Tibial nerve (tissue), 4 donors: ENCODE measurements at regions not wholly inside any gene's neighbourhood (a gene's known extent, or its start where the extent isn't known, plus 50 kb on each side); places are given as distances from the start of the nearest gene placed in this dataset.

Experiments
- DNase-seq, 2 donors: peaks; one replicate each; pipeline ENCODE4 v3.0.0-alpha.2; 2019; ENCODE audit warnings: low spot score in 2 of 2
- H3K27ac ChIP-seq, 4 donors: fragments of 200-600 bp; sonication (generic) in 3 of 4; one replicate each; pipeline ENCODE4 v1.5.1; 2017 to 2019; ENCODE audit warnings: mild to moderate bottlenecking in 1 of 4
- H3K27me3 ChIP-seq, 2 donors: fragments of 200-600 bp; sonication (generic) in 1 of 2; one replicate each; pipeline versions ENCODE4 v1.5.1 to v1.6.0; 2017 to 2019
- H3K36me3 ChIP-seq, 3 donors: fragments of 200-600 bp; sonication (generic); one replicate each; pipeline ENCODE4 v1.5.1; 2018 to 2019
- H3K4me1 ChIP-seq, 4 donors: fragments of 200-600 bp; sonication (generic) in 3 of 4; one replicate each; pipeline ENCODE4 v1.5.1; 2017 to 2019
- H3K4me3 ChIP-seq, 4 donors: fragments of 200-600 bp; sonication (generic) in 3 of 4; one replicate each; pipeline ENCODE4 v1.5.1; 2017 to 2019; ENCODE audit warnings: mild to moderate bottlenecking in 1 of 4, moderate library complexity in 1 of 4
- H3K9me3 ChIP-seq, 4 donors: fragments of 200-600 bp; sonication (generic) in 3 of 4; one replicate each; pipeline ENCODE4 v1.5.1; 2017 to 2019
- CTCF ChIP-seq, 5 experiments: fragments of 200-600 bp in 3 of 5; fragments of 450-650 bp in 2 of 5; sonication (generic) in 3 of 5; IDR thresholded peaks; one replicate each; pipeline ENCODE4 v1.5.1; 2016 to 2019; ENCODE audit warnings: antibody characterized with exemption in 5 of 5, mild to moderate bottlenecking in 3 of 5, moderate library complexity in 2 of 5
- EP300 ChIP-seq, 2 donors: sonication (generic); formaldehyde crosslinking; IDR thresholded peaks; one replicate each; pipeline ENCODE4 v1.6.1; 2017; ENCODE audit warnings: antibody characterized with exemption in 2 of 2, mild to moderate bottlenecking in 1 of 2
- POLR2A ChIP-seq, 2 donors: fragments of 450-650 bp; IDR thresholded peaks; one replicate each; pipeline ENCODE4 v1.6.1; 2017; ENCODE audit warnings: antibody characterized with exemption in 2 of 2, mild to moderate bottlenecking in 2 of 2, moderate library complexity in 2 of 2
- WGBS, 2 donors: methylation state at CpG; one replicate each; pipeline ENCODE4 v1.1.5; 2018; 5-methylcytosine and 5-hydroxymethylcytosine counted together

GRCh38 chr11:80441821-80442220 lies 1001.0 kb upstream of the TENM4 start:
- TF ChIP-seq POLR2A (IDR thresholded peaks at IDR 0.05): no peak
- no peak for TF ChIP-seq EP300 (IDR thresholded peaks at IDR 0.05)
- no peak for TF ChIP-seq CTCF (IDR thresholded peaks at IDR 0.05)
- Histone ChIP-seq H3K36me3 (no peaks in the 10 kb centered on the region), H3K27me3 (no peaks in the 10 kb centered on the region), H3K9me3 (no peaks in the 10 kb centered on the region), H3K27ac (no peak overlapping the region), H3K4me3 (no peak overlapping the region), H3K4me1 (no peaks in the 10 kb centered on the region)
- 80 to 82% methylated on average over 3 of the region's 3 CpGs for WGBS, 2 donors
- no peak for DNase-seq

- DNase-seq: no peak
Measured at GRCh38 chr11:80440835-80441234, 1000.0 kb upstream of the TENM4 start.

GRCh38 chr11:80436547-80436946 lies 995.7 kb upstream of the TENM4 start:
- H3K4me1 ChIP-seq: no peaks in the 10 kb centered on the region
- no peak for DNase-seq
- WGBS, 2 donors: 62 to 72% methylated on average over 1 of the region's 1 CpG
- no peaks in the 10 kb centered on the region for H3K27me3 ChIP-seq
- no peaks in the 10 kb centered on the region for H3K36me3 ChIP-seq
- no peaks in the 10 kb centered on the region for H3K9me3 ChIP-seq
- H3K4me3 ChIP-seq: no peak overlapping the region
- no peak overlapping the region for H3K27ac ChIP-seq
- TF ChIP-seq POLR2A (IDR thresholded peaks at IDR 0.05) (no peak), EP300 (IDR thresholded peaks at IDR 0.05) (no peak), CTCF (IDR thresholded peaks at IDR 0.05) (no peak)

More at GRCh38 chr11:80440835-80441234, 1000.0 kb upstream of the TENM4 start:
- Histone ChIP-seq H3K4me3 (no peak overlapping the region), H3K4me1 (no peaks in the 10 kb centered on the region), H3K36me3 (no peaks in the 10 kb centered on the region), H3K27me3 (no peaks in the 10 kb centered on the region), H3K9me3 (no peaks in the 10 kb centered on the region), H3K27ac (no peak overlapping the region)
- 71 to 76% methylated on average over 4 of the region's 4 CpGs for WGBS, 2 donors
- TF ChIP-seq EP300 (IDR thresholded peaks at IDR 0.05) (no peak), CTCF (IDR thresholded peaks at IDR 0.05) (no peak), POLR2A (IDR thresholded peaks at IDR 0.05) (no peak)

GRCh38 chr11:80435345-80435744 lies 994.5 kb upstream of the TENM4 start:
- DNase-seq: no peak
- Histone ChIP-seq H3K4me3 (no peak overlapping the region), H3K27ac (no peak overlapping the region), H3K27me3 (no peaks in the 10 kb centered on the region), H3K9me3 (no peaks in the 10 kb centered on the region), H3K36me3 (no peaks in the 10 kb centered on the region), H3K4me1 (no peaks in the 10 kb centered on the region)
- TF ChIP-seq POLR2A (IDR thresholded peaks at IDR 0.05) (no peak), CTCF (IDR thresholded peaks at IDR 0.05) (no peak), EP300 (IDR thresholded peaks at IDR 0.05) (no peak)

GRCh38 chr11:80432057-80432456 lies 991.2 kb upstream of the TENM4 start:
- no peak for TF ChIP-seq EP300 (IDR thresholded peaks at IDR 0.05)
- no peak for TF ChIP-seq CTCF (IDR thresholded peaks at IDR 0.05)
- no peak for TF ChIP-seq POLR2A (IDR thresholded peaks at IDR 0.05)
- no peaks in the 10 kb centered on the region for H3K9me3 ChIP-seq

More at GRCh38 chr11:80432057-80432456, 991.2 kb upstream of the TENM4 start:
- 32 to 37% methylated on average over 2 of the region's 2 CpGs for WGBS, 2 donors
- H3K27ac ChIP-seq: no peak overlapping the region
- DNase-seq: no peak
- H3K4me1 ChIP-seq: no peaks in the 10 kb centered on the region
- no peak overlapping the region for H3K4me3 ChIP-seq
- H3K27me3 ChIP-seq: no peaks in the 10 kb centered on the region
- H3K36me3 ChIP-seq: no peaks in the 10 kb centered on the region
